Parathyroid adenoma (tissue), 2 donors: ENCODE measurements at regions not wholly inside any gene's neighbourhood (a gene's known extent, or its start where the extent isn't known, plus 50 kb on each side); places are given as distances from the start of the nearest gene placed in this dataset.

ENCODE experiments used
- H2AFZ ChIP-seq: fragments of 300-600 bp; sonication (generic); one replicate; pipeline ENCODE4 v1.7.0; 2017; ENCODE audit warnings: antibody characterized with exemption, mild to moderate bottlenecking
- H3K27ac ChIP-seq: fragments of 300-600 bp; sonication (generic); one replicate; pipeline ENCODE4 v1.7.0; 2017
- H3K27me3 ChIP-seq: fragments of 300-600 bp; sonication (generic); one replicate; pipeline ENCODE4 v1.7.0; 2017; ENCODE audit warnings: low read length; ENCODE audit not compliant: control insufficient read depth, insufficient read depth
- H3K36me3 ChIP-seq: fragments of 300-600 bp; sonication (generic); one replicate; pipeline ENCODE4 v1.7.0; 2017; ENCODE audit warnings: low read length; ENCODE audit not compliant: control insufficient read depth, insufficient read depth
- H3K4me1 ChIP-seq: fragments of 300-600 bp; sonication (generic); one replicate; pipeline ENCODE4 v1.7.0; 2017; ENCODE audit warnings: control low read depth
- H3K4me2 ChIP-seq: fragments of 300-600 bp; sonication (generic); one replicate; pipeline ENCODE4 v1.7.0; 2017; ENCODE audit warnings: low read length
- H3K4me3 ChIP-seq: fragments of 300-600 bp; sonication (generic); one replicate; pipeline ENCODE4 v1.7.0; 2017; ENCODE audit warnings: low read depth, low read length
- H3K79me2 ChIP-seq: fragments of 300-600 bp; sonication (generic); one replicate; pipeline ENCODE4 v1.7.0; 2017; ENCODE audit warnings: control low read depth
- H3K9ac ChIP-seq: fragments of 300-600 bp; sonication (generic); one replicate; pipeline ENCODE4 v1.7.0; 2017; ENCODE audit warnings: mild to moderate bottlenecking
- H3K9me3 ChIP-seq: fragments of 300-600 bp; sonication (generic); one replicate; pipeline ENCODE4 v1.7.0; 2017; ENCODE audit warnings: low read length; ENCODE audit not compliant: control insufficient read depth
- CTCF ChIP-seq: fragments of 300-600 bp; sonication (generic); IDR thresholded peaks from one replicate; pipeline ENCODE4 v1.7.0; 2017; ENCODE audit warnings: antibody characterized with exemption, mild to moderate bottlenecking
- donor health status: primary hyperparathyroidism.

GRCh38 chr6:168255283-168255881, 64.2 kb downstream of the DACT2 start:
- Histone ChIP-seq H2AFZ (no peak overlapping the region), H3K4me2 (no peak overlapping the region), H3K4me1 (no peaks in the 10 kb centered on the region), H3K9me3 (no peaks in the 10 kb centered on the region), H3K36me3 (no peaks in the 10 kb centered on the region), H3K27ac (no peak overlapping the region), H3K79me2 (no peaks in the 10 kb centered on the region), H3K27me3 (no peaks in the 10 kb centered on the region), H3K4me3 (no peak overlapping the region), H3K9ac (no peak overlapping the region)
- no peak for TF ChIP-seq CTCF

- no peak for TF ChIP-seq CTCF
- Histone ChIP-seq H3K4me2 (no peak overlapping the region), H3K27me3 (no peaks in the 10 kb centered on the region), H3K9me3 (no peaks in the 10 kb centered on the region), H3K9ac (no peak overlapping the region), H3K27ac (no peak overlapping the region), H2AFZ (no peak overlapping the region), H3K79me2 (no peaks in the 10 kb centered on the region), H3K4me3 (no peak overlapping the region), H3K4me1 (no peaks in the 10 kb centered on the region), H3K36me3 (no peaks in the 10 kb centered on the region)
These were observed 67.3 kb downstream of the DACT2 start for GRCh38 chr6:168252267-168252666.

GRCh38 chr6:168250250-168250649, 69.3 kb downstream of the DACT2 start:
- Histone ChIP-seq H3K9ac (no peak overlapping the region), H3K4me2 (no peak overlapping the region), H3K27ac (no peak overlapping the region), H3K9me3 (no peaks in the 10 kb centered on the region), H3K4me1 (no peaks in the 10 kb centered on the region), H3K79me2 (no peaks in the 10 kb centered on the region), H3K27me3 (no peaks in the 10 kb centered on the region), H3K4me3 (no peak overlapping the region), H2AFZ (no peak overlapping the region), H3K36me3 (no peaks in the 10 kb centered on the region)
- no peak for TF ChIP-seq CTCF

GRCh38 chr6:168249746-168250145, 69.8 kb downstream of the DACT2 start:
- no peak overlapping the region for H3K4me3 ChIP-seq
- no peak for TF ChIP-seq CTCF
- no peak overlapping the region for H3K27ac ChIP-seq
- no peaks in the 10 kb centered on the region for H3K9me3 ChIP-seq
- H3K9ac ChIP-seq: no peak overlapping the region
- no peaks in the 10 kb centered on the region for H3K4me1 ChIP-seq
- H3K79me2 ChIP-seq: no peaks in the 10 kb centered on the region
- no peak overlapping the region for H2AFZ ChIP-seq
- H3K4me2 ChIP-seq: no peak overlapping the region
- no peaks in the 10 kb centered on the region for H3K36me3 ChIP-seq
- no peaks in the 10 kb centered on the region for H3K27me3 ChIP-seq

- Histone ChIP-seq H3K27me3 (no peaks in the 10 kb centered on the region), H3K27ac (no peak overlapping the region), H3K4me2 (no peak overlapping the region), H3K79me2 (no peaks in the 10 kb centered on the region), H3K4me1 (no peaks in the 10 kb centered on the region), H3K4me3 (no peak overlapping the region), H2AFZ (no peak overlapping the region), H3K9me3 (no peaks in the 10 kb centered on the region), H3K36me3 (no peaks in the 10 kb centered on the region), H3K9ac (no peak overlapping the region)
- no peak for TF ChIP-seq CTCF
These were observed 71.4 kb downstream of the DACT2 start for GRCh38 chr6:168248148-168248620.
